Astrocyte (in vitro differentiated cells and primary cell): ENCODE measurements at regions not wholly inside any gene's neighbourhood (a gene's known extent, or its start where the extent isn't known, plus 50 kb on each side); places are given as distances from the start of the nearest gene placed in this dataset.
"Not testable (repeated sequence)": the region's sequence is repeated elsewhere in the genome, so short reads cannot be mapped to it uniquely, and the experiment has no call there.

ENCODE experiments used
- DNase-seq: peaks from one replicate; pipeline ENCODE4 v3.0.0-alpha.2; 2010; ENCODE audit warnings: low read depth
- FAIRE-seq: peaks from 2 replicates; lab custom pipeline; 2011; peaks lifted over from hg19 to GRCh38; lab: Jason Lieb, UNC
- H2AFZ ChIP-seq: 2 replicates; pipeline ENCODE4 v1.6.0; 2012; ENCODE audit warnings: low read depth, low read length, inconsistent platforms
- H3K27ac ChIP-seq: 2 replicates; pipeline ENCODE4 v1.5.1; 2011; ENCODE audit warnings: low read depth, low read length, inconsistent platforms
- H3K27me3 ChIP-seq: 2 replicates; pipeline ENCODE4 v1.6.0; 2011; ENCODE audit warnings: low read length, inconsistent platforms; ENCODE audit not compliant: insufficient read depth
- H3K36me3 ChIP-seq: 2 replicates; pipeline ENCODE4 v1.5.1; 2011; ENCODE audit warnings: low read length, inconsistent platforms; ENCODE audit not compliant: insufficient read depth
- H3K4me1 ChIP-seq: 2 replicates; pipeline ENCODE4 v1.5.1; 2011; ENCODE audit warnings: low read length, inconsistent platforms; ENCODE audit not compliant: insufficient read depth
- H3K4me2 ChIP-seq: 2 replicates; pipeline ENCODE4 v1.6.0; 2012; ENCODE audit warnings: low read length, inconsistent platforms
- H3K4me3 ChIP-seq: 2 replicates; pipeline ENCODE4 v1.5.1; 2011; ENCODE audit warnings: low read depth, mild to moderate bottlenecking, low read length, inconsistent platforms; ENCODE audit not compliant: insufficient read depth
- H3K79me2 ChIP-seq: 2 replicates; pipeline ENCODE4 v1.6.0; 2012; ENCODE audit warnings: mild to moderate bottlenecking, low read length, inconsistent platforms; ENCODE audit not compliant: insufficient read depth
- H3K9ac ChIP-seq: 2 replicates; pipeline ENCODE4 v1.6.0; 2012; ENCODE audit warnings: mild to moderate bottlenecking, low read length, inconsistent platforms
- H3K9me3 ChIP-seq: 2 replicates; pipeline ENCODE4 v1.5.1; 2012; ENCODE audit warnings: low read depth, mild to moderate bottlenecking, low read length, inconsistent platforms; ENCODE audit not compliant: insufficient read depth
- H4K20me1 ChIP-seq: 2 replicates; pipeline ENCODE4 v1.6.0; 2012; ENCODE audit warnings: low read length, inconsistent platforms; ENCODE audit not compliant: insufficient read depth
- H3K27ac Mint-ChIP-seq: one replicate; pipeline ENCODE4 v1.8.0; 2021; ENCODE audit warnings: mild to moderate bottlenecking, mixed read lengths; ENCODE audit not compliant: unreplicated experiment
- H3K27me3 Mint-ChIP-seq: one replicate; pipeline ENCODE4 v1.8.0; 2021; ENCODE audit warnings: low read depth, mixed read lengths; ENCODE audit not compliant: unreplicated experiment
- H3K36me3 Mint-ChIP-seq: one replicate; pipeline ENCODE4 v1.8.0; 2021; ENCODE audit warnings: low read depth, mixed read lengths; ENCODE audit not compliant: unreplicated experiment
- H3K4me1 Mint-ChIP-seq: one replicate; pipeline ENCODE4 v1.8.0; 2021; ENCODE audit warnings: low read depth, mixed read lengths; ENCODE audit not compliant: unreplicated experiment
- H3K4me3 Mint-ChIP-seq: one replicate; pipeline ENCODE4 v1.8.0; 2021; ENCODE audit warnings: mild to moderate bottlenecking, moderate library complexity, mixed read lengths; ENCODE audit not compliant: unreplicated experiment
- H3K9me3 Mint-ChIP-seq: one replicate; pipeline ENCODE4 v1.8.0; 2021; ENCODE audit warnings: mild to moderate bottlenecking, mixed read lengths; ENCODE audit not compliant: unreplicated experiment
- EZH2 ChIP-seq: IDR thresholded peaks from 2 replicates; pipeline ENCODE4 v1.6.1; 2012; ENCODE audit warnings: mild to moderate bottlenecking, low read length, inconsistent platforms; ENCODE audit not compliant: insufficient read depth
- TF ChIP-seq, protein P1 (sequence below): IDR thresholded peaks from 2 replicates; pipeline ENCODE4 v1.5.1; 2011; ENCODE audit warnings: low read depth, mild to moderate bottlenecking, inconsistent platforms, low read length, moderate library complexity; ENCODE audit not compliant: insufficient read depth

DNA sequence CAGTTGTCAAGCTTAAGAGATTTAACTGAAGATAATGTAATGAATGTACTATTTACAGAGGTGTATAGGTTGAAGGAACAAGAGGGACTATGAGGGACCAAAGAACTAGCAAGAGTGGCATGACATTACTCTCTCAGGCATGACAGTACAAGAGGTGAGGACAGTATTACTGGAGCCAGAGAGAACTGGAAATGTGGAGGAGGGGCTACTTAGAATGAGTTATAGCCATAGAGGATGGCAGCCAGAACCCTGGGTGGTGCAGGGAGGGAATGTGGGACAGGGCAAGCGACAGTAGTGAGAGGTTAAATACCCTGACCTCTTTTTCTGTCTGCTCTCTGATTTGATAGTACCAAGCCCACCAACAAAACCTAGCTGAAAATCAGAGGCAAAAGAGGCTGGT lies 122.6 kb upstream of the UGP2 start:
- no peak overlapping the region for H3K9ac ChIP-seq
- DNase-seq (no peak), FAIRE-seq (no peak)
- no peaks in the 10 kb centered on the region for H3K27me3 ChIP-seq
- TF ChIP-seq, protein P1, sequence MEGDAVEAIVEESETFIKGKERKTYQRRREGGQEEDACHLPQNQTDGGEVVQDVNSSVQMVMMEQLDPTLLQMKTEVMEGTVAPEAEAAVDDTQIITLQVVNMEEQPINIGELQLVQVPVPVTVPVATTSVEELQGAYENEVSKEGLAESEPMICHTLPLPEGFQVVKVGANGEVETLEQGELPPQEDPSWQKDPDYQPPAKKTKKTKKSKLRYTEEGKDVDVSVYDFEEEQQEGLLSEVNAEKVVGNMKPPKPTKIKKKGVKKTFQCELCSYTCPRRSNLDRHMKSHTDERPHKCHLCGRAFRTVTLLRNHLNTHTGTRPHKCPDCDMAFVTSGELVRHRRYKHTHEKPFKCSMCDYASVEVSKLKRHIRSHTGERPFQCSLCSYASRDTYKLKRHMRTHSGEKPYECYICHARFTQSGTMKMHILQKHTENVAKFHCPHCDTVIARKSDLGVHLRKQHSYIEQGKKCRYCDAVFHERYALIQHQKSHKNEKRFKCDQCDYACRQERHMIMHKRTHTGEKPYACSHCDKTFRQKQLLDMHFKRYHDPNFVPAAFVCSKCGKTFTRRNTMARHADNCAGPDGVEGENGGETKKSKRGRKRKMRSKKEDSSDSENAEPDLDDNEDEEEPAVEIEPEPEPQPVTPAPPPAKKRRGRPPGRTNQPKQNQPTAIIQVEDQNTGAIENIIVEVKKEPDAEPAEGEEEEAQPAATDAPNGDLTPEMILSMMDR: no peak
- no peak for TF ChIP-seq EZH2
- H3K4me2 ChIP-seq: no peak overlapping the region
- no peaks in the 10 kb centered on the region for H3K4me1 ChIP-seq
- no peak overlapping the region for H2AFZ ChIP-seq
- no peaks in the 10 kb centered on the region for H4K20me1 ChIP-seq
- Mint-ChIP-seq H3K36me3 (peaks cover 5% of the 10 kb centered on the region), H3K4me1 (peaks cover 3% of the 10 kb centered on the region), H3K9me3 (no peaks in the 10 kb centered on the region), H3K27ac (no peak overlapping the region), H3K27me3 (no peaks in the 10 kb centered on the region), H3K4me3 (no peak overlapping the region)
- H3K4me3 ChIP-seq: no peak overlapping the region
- no peaks in the 10 kb centered on the region for H3K79me2 ChIP-seq
- no peak overlapping the region for H3K27ac ChIP-seq
- no peaks in the 10 kb centered on the region for H3K36me3 ChIP-seq
- no peaks in the 10 kb centered on the region for H3K9me3 ChIP-seq

DNA sequence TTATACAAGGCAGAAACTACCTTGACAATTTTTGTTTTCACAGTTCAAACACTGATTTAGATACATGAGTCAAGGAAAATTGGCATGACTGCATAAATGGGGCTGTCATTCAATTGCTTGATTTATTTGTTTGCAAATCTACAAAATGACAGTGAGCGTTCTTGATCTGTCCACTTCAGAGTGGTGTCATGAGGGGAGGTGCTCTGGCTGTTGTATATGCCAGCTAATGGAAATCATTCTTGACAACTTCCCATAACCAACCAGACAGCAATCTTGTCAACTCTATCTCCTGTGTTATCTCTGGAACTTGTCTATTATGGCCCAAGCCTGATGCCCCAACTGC lies 120.6 kb upstream of the UGP2 start:
- Histone ChIP-seq H2AFZ (no peak overlapping the region), H3K9me3 (no peaks in the 10 kb centered on the region), H3K27me3 (no peaks in the 10 kb centered on the region), H3K4me3 (no peak overlapping the region), H3K36me3 (no peaks in the 10 kb centered on the region), H3K9ac (no peak overlapping the region), H3K4me2 (no peak overlapping the region), H4K20me1 (no peaks in the 10 kb centered on the region), H3K27ac (no peak overlapping the region), H3K79me2 (no peaks in the 10 kb centered on the region), H3K4me1 (no peaks in the 10 kb centered on the region)
- Mint-ChIP-seq H3K9me3 (no peaks in the 10 kb centered on the region), H3K4me3 (no peak overlapping the region), H3K27me3 (no peaks in the 10 kb centered on the region), H3K36me3 (peaks cover 3% of the 10 kb centered on the region), H3K4me1 (peaks cover 3% of the 10 kb centered on the region), H3K27ac (no peak overlapping the region)
- FAIRE-seq (no peak), DNase-seq (no peak)
- TF ChIP-seq, protein P1: no peak
- TF ChIP-seq EZH2: no peak

DNA sequence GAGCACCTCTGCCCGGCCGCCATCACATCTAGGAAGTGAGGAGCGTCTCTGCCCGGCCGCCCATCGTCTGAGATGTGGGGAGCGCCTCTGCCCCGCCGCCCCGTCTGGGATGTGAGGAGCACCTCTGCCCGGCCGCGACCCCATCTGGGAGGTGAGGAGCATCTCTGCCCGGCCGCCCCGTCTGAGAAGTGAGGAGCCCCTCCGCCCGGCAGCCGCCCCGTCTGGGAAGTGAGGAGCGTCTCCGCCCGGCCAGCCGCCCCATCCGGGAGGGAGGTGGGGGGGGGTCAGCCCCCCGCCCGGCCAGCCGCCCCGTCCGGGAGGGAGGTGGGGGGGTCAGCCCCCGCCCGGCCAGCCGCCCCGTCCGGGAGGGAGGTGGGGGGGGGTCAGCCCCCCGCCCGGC lies 119.4 kb upstream of the UGP2 start:
- not testable (repeated sequence) for H3K27ac Mint-ChIP-seq, H3K79me2 ChIP-seq, H3K27me3 ChIP-seq, H3K4me2 ChIP-seq, H3K9me3 Mint-ChIP-seq, H3K9ac ChIP-seq, H3K9me3 ChIP-seq, DNase-seq, FAIRE-seq, H3K36me3 ChIP-seq, H3K4me1 Mint-ChIP-seq, H3K27ac ChIP-seq, H3K36me3 Mint-ChIP-seq, H3K4me3 Mint-ChIP-seq, H3K27me3 Mint-ChIP-seq, H4K20me1 ChIP-seq, H3K4me3 ChIP-seq, H3K4me1 ChIP-seq, H2AFZ ChIP-seq
